NCI-H2227 (cell line): ENCODE measurements at regions not wholly inside any gene's neighbourhood (a gene's known extent, or its start where the extent isn't known, plus 50 kb on each side); places are given as distances from the start of the nearest gene placed in this dataset.
"Not testable (repeated sequence)": the region's sequence is repeated elsewhere in the genome, so short reads cannot be mapped to it uniquely, and the experiment has no call there.

Experiments
- DNase-seq: peaks from one replicate; lab custom pipeline; 2025; ENCODE audit not compliant: unreplicated experiment; lab: John Stamatoyannopoulos, UW

DNA sequence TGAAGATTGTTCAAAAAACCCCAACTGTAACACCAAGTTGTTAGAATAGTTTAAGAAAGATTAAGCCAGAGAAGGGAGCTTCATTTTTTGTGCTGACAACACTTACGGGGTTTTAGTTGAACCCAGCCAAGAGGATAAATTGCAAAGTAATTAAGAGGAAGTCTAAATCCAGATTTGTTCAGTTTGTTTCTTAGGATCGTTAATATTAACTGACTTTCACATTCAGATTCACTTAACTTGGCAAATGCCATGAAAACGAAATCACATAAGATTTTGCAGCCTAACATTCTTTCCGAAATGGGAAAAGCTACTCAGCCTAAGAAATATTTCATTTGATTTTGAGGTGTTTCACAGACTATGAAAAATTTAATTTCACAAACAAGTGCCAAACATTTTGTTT, 511.3 kb downstream of the TRIML1 start:
- DNase-seq: no peak

DNA sequence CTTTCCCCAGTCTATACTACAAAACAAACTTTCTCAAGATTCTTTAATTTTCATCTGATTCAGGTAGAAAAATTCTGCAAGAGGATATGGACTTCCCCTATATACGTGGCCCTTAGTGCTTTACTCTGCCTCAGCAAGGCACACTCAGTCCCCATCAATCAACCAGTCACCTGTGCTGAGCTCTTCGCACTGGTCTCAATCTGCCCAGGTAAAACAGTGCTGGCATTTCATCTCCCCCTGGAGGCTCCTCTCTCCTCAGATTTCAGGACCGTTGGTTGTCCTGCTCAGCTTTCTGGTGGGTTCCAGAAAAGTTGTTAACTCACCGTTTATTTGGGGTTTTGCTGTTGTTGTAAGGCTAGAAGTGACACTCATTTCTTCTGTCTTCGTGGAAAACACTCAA, 518.1 kb downstream of the TRIML1 start:
- no peak for DNase-seq

DNA sequence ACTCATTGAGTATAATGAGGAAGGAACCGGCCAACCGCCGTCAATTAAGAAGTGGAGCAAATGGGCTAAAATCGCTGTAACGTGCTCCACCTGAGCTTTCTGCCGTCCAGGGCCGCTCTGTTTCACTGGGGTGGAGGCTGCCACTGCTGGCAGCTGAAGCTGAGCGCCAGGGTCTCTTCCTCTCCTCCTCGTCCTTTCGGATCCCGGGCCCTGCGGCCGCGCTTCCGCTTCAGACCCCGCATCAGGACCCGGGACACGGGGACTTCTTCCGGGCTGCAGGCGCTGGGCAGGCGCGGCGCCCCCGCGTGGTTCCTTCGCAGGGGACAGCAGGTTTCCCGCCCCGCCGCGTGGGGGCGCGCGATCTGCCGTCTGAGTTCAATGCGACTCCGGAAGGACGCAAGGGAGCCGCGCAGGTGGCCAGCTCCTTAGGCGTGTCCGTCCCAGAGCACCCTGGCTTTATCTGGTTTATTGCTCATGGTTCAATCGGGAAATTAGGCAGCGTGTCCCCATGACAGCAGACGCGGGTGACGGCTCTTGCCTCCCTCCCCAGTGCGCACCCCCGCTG, 519.8 kb downstream of the TRIML1 start:
- DNase-seq: no peak

DNA sequence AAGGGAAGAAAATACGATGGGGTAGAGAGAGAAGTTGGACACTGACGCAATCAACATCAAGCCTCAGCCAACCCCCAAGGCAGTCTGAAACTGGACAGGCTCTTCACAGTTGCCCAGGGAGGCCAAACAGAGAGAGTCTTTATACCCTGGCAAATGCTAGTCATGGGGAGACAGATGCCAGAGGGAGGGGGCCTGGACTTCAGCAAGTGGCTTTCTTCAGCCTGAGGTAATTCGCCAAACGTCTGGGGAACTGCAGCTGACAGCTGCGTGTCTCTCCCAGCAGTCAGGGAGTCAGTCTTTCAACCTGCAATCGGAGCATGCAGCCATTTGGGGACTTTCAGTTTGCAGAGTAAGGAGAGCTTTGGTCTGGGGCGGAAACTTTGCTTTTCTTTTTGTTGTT, 521.6 kb downstream of the TRIML1 start:
- DNase-seq: no peak

DNA sequence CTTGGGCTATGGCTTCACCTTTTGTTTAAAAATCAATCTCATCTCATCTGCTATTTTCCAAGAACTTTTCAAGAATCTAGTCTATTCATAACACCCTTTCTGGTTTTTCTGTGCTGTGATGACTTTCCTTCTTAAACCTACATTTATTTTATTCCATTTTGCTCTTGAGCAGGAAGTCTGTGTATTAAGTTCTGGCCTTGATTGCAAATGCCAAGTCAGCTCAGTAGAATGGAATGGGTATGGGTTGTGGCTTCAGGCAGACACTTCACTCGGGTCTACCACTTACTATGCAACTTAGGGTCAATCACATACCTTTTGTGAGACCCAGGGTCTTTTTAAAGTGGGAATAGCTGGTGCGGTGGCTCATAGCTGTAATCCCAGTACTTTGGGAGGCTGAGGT, 522.3 kb downstream of the TRIML1 start:
- no peak for DNase-seq

DNA sequence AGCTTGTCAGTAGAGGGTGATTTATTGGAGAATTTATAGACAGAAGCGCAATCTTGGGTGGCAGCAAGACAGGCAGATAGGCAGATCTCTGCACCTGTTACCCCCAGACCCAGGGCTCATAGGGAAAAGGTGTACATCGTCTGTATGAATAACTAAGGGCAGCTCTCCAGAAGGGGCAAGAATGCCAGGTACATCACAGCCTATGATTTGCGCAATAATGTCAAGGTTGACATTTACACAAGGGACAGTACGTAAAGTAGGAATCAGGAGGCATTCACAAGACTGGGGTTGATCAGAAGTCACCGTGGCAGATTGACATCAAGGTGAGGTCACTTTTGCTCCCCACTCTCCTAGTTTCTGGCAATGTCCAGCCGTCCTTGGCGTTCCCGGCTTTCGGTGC, 524.1 kb downstream of the TRIML1 start:
- DNase-seq: no peak

DNA sequence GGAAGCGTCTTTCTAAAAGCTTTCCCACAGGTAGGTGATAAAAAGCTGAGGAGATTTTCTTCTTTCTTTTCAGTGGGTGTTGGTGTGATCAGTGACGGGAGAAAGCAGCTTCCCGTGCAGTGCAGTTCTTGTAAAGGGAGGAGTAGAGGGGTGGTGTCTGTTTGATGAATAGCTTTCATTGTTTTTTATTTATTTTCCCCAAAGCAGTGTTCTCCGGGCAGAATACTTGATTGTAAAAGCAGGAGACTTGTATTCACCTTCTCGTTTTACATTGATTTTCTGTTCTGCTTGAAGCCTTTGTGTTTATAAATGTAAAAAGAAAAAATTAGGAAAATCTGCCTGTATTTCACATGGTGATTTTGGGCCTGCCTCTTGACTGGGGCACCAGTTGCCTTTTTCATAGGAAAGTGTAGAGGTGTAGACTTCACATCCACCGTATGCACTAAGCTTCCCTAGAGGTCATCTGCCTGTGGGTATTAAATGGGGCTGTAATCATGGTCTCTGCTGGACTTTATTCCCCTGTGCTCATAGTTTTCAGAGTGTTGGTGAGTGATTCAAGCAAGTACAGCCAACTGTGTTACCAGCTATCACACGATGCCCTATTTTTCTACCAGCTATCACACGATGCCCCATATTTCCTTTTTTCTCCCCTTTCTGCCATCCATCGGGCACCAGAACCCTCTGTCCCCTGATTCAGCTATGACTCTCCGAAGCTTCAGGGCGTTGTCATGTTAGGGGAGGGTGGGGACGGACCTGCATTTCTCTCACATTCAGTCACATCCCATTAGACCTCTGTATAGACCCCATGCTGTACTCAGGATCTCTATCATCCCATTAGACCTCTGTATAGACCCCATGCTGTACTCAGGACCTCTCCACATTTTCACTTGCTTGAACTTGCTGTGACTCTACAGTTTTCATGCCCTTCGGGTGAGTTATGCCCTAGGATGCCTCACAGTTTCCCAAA, 526.5 kb downstream of the TRIML1 start:
- DNase-seq: no peak

DNA sequence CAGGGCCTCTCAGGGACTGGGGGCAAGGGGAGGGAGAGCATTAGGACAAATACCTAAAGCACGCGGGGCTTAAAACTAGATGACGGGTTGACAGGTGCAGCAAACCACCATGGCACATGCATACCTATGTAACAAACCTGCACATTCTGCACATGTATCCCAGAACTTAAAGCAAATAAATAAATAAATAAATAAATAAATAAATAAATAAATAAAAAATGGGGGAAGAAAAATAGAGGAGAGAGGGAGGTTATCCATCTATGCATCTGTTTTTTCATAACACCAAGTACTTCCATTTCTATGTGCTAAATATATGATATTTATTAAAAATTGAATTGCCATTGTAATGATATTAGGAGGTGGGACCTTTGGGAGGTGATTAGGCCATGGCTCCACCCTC, 539.5 kb downstream of the TRIML1 start:
- not testable (repeated sequence) for DNase-seq

DNA sequence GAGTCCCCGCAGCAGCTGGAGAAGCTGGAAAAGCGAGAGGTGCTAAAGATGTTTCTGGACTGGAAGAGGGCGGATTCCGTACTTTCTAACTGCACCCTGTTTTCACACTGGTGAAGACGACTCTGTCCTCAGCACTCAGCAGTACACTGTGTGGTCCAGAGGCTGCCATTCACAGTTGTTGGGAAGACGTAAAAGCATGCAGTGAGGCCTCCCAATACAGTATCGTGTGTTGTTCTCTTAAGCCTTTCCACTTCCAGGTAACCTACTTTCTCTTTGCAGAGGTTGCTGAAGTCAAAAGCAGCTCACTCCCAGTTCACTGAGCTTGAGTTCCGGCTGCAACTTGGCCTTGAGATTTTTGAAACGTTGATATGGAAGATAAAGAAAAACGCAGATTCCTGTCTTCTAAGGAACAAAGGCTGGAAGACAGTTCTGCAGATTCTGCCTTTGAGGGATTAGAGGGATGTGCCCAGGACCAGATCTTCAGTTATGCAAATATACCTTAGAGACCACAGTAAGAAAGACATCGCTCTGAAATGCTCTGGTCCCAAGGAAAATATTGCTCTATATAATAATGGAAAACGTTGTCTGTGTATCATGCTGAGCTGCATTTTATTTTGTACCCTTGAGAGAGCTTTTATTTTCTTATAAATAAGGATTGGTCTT, 540.9 kb downstream of the TRIML1 start:
- no peak for DNase-seq

DNA sequence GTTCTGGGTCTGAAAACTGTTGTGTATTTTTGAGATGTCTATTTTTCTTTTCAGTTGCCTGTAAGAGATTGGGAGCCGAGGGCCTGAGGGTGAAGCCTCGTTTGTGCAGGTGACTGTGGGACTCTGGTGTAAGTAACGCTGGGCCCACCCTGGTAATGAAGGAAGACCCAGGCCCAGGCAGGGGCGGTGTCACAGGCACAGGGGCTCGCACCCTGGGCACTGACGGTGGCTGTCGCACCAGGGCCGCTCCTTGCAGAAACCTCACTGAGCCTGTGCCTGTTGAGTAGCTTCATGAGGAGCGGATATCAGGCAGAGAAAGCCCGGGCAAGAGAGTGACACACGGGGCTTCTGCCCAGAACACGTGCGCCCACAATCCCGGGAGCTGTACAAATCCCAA, 541.4 kb downstream of the TRIML1 start:
- DNase-seq: no peak

DNA sequence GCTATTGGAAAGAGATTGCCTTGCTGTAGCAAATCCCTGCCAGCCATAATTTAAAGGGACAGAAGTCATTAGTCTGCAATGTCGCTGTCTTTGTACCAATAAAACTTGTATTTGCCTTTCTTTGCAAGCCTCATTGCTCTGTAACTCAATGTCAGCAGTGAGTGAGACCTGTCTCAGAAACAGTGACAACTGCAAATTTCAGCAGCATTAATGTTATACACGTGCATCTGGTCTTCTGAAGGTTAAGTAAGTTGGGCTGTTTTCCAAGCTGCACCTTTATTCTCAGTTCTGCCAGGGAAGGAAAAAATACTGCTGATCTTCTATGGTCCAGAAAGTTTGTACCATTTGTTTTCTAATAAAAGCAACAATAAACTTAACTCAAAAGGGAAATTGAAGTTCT, 543.1 kb downstream of the TRIML1 start:
- DNase-seq: no peak

DNA sequence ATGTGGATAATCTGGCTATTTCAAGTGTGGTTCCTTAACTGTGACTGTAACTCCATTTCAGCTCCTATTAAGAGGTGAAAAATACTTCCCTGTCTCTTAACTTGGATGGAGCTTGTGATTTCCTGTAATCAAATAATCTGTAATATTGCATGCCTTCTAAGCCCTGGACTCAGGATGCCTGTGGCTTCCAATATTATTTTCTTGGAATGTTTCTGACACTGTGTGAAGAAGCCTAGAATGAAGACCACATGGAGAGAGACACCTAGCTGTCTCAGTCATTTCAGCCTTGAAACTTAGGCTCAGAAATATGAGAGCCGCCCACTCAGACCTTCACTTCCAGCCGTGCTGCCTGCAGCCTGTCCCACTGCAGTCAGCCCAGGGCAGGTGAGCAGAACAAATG, 544.3 kb downstream of the TRIML1 start:
- DNase-seq: no peak

DNA sequence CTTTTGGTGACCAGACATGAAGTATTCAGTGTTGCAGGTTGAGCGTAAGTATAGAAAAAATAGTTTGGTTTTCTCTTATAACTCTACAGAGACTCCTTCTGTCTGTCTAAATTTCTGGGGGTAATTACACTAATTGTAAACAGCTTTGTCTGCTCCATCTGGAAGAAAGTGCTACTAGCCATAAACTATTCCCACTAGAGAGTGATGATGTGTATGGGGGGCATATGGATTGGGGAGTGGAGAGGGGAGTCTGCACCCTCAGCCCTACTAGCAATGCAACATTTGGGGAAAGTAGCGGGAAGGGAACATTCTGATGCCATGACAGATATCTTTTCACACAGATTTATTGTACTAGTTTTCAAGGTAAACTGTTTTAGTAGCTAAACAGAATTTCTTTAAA, 549.7 kb downstream of the TRIML1 start:
- DNase-seq: no peak

DNA sequence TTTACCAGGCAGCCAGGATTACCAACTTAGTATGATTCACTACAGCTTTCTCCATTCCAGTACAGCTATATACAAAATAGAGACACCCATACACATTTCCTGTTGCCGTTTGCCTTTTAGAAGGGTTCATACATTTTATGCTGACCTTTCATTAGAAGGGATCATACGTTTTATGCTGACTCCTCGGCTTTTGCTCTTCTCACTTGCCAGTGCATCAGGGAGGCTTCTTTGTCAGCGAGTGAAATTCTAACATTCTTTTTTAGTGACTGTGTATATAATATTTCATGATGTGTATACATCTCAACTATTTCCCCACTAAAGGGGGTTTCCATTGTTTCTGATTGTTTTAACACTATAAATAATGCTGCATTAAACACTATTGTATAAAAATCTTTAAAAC, 552.6 kb downstream of the TRIML1 start:
- no peak for DNase-seq

DNA sequence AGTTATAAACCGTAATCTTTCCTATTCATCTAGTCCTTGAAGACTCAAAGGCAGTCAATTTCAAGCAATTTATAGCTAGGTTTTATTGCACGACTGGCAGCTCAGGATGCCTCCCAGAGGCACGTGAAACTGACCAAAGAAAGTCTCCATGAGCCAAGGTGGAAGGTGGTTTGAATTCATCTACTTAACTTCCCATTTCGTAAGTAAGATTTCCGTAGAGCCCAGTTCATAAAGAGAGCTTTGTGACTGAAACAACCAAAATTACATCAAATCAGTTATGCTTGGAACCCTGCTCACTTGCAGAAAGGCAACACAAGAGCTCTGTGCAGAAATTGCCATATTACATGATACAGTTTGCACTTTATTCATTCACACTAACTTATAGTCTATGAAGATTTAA, 556.0 kb downstream of the TRIML1 start:
- DNase-seq: no peak

DNA sequence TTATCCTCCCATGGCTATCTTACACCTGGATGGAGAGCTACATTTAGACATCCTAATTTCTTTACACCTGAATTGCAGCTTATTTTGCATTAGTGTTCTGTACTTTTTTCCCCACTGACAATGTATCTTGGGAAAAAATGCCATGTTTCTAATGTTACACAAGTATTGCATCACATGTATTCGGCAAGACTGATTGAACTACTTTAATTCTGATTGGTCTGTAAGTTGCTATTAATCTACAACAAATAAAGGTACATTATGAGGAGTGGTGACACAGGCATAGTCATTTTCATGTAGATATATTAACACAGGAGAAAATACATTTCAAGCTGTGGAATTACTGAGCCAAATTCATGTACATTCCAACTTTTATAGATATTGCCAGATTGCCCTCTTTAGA, 558.0 kb downstream of the TRIML1 start:
- DNase-seq: no peak

DNA sequence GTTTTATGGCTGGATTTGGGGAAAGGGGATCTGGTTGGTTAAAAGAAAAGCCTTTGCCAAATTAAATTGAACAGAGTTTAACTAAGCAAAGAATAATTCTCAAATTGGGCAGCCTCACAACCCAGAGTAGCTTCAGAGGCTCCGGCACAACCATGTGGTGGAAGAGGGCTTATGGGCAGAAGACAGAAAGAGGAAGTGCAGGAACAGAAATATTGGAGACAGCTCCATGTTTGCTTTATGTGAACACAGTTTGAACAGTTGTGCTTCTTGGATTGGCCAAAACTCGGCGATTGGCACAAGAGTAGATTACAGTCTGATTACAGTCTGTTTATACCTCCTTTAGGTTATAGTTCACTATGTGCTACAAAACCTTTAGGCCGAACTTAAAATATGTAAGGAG, 562.7 kb downstream of the TRIML1 start:
- no peak for DNase-seq

DNA sequence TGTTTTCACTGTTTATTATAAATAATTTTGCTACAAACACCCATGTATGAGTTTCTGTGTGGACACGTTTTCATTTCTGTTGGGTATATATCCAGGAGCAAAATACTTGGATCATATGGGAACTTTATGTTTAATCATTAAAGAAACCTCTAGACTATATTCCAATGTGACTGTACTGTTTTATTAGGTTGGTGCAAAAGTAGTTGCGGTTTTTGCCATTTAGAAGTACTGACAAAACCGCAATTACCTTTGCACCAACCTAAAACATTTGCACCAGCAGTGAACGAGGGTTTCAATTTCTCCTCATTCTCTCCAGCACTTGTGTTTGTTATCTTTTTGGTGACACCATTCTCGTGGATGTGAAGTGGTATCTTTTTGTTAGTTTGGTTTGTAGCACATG, 565.0 kb downstream of the TRIML1 start:
- DNase-seq: no peak

DNA sequence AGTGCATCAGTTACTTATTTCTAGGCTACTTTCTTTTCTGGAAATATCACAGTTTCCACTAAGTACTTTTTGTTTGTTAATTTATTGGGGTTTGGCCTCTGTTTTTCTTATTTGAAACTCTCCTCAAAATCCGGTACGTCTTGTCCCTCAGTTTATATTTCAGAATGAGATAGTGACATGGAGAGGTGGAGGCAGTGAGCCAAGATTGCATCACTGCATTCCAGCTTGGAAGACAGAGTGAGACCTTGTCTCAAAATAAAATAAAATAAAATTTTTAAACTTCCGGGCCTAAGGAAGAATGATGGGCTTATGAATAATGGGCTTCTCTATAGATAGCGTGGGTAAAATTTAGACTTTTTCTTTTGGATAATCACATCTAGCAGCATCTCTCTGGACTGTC, 567.8 kb downstream of the TRIML1 start:
- DNase-seq: no peak

DNA sequence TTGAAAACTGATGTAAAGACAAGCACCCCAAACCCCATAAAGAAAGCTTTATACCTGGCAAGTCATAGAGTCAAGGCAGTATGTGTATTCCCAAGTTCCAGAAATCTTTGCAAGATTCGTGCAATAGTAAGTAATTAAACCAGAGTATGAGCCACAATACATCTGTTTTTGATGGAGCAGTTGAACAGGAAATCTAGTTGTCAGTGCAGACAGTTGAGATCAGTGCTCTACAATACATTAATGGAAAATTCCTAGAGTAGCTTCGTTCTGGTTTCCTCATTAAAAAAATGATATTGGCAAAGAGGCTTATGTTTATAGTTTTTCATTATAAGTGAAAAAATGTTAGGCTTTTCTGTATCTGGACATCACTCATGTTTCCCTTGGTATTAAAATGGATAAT, 575.3 kb downstream of the TRIML1 start:
- DNase-seq: no peak

DNA sequence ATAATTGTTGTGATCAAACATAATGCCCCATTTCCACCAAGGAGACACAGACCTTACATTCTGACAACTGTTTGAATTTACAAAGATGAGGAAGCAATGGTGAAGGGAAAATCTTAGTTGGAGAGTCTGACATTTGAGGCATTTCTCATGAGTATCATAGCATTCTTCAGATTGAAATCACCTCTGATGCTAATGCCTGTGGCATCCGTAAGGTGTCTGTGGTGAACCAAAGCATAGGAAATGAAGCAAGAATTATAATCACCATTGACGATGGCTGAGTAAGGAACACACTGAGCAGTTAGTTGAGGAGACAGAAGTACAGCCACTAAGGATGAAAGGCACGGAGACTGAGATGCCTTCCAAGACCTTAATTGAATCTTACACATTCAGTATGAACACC, 575.7 kb downstream of the TRIML1 start:
- DNase-seq: no peak

DNA sequence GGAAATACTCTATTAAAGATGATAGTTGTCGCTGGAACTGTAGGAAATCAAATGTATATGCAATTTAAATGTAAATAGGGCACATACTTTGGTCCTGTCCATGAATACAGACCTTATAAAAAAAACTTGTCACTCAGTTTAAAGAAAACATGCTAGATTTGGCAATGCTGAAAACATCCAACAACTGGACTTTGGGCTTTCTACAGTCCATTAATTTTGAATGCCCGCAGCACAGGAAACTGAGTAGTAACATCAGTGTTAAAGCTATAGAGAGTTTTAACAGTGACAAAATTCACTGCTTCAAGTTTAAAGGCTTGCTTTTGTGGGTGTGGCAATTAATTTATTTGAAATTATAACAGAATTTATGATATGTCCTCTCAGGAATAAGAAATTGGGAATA, 578.4 kb downstream of the TRIML1 start:
- no peak for DNase-seq
